ENCODE measurements at regions not wholly inside any gene's neighbourhood (a gene's known extent, or its start where the extent isn't known, plus 50 kb on each side); places are given as distances from the start of the nearest gene placed in this dataset.
"Not testable (repeated sequence)": the region's sequence is repeated elsewhere in the genome, so short reads cannot be mapped to it uniquely, and the experiment has no call there.

DNA sequence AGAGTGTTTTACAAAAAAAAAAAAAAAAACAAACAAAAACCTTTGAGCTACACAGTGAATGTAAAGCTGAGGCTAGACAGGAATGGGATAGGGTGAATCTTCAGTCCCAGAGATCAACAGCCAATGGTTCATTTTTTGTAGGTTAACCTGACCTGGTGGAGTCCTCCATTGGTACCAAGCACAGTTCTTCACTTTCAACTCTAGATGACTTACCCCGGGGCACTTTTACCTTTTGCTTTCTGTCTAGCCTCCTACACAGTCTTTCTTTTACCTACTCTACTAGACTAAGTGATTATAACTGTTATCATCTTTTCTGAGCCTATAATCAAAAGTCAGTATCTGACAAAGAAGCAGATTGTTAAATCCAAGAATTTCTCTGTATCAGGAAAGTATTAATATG, 50.9 kb downstream of the ANXA2R start:
- no peak for DNase-seq

DNA sequence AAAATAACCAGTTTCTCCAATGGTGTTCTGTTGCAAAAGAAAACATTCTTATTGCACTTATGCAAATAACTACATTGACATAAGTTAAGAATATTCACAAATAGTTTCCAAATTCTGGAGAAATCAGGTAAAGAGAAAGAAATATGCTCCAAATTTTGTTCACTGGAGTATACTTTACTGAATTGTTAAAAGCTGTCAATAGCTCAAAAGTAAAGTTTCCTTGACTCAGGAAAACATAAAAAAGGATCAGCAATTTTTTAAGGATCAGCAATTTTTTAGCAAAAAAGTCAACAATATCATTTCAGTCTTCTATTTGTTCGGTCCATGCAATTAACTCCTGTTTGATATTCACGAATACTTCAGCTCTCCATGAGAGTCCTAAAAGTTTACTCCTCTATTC, 51.6 kb downstream of the ANXA2R start:
- no peak for DNase-seq

DNA sequence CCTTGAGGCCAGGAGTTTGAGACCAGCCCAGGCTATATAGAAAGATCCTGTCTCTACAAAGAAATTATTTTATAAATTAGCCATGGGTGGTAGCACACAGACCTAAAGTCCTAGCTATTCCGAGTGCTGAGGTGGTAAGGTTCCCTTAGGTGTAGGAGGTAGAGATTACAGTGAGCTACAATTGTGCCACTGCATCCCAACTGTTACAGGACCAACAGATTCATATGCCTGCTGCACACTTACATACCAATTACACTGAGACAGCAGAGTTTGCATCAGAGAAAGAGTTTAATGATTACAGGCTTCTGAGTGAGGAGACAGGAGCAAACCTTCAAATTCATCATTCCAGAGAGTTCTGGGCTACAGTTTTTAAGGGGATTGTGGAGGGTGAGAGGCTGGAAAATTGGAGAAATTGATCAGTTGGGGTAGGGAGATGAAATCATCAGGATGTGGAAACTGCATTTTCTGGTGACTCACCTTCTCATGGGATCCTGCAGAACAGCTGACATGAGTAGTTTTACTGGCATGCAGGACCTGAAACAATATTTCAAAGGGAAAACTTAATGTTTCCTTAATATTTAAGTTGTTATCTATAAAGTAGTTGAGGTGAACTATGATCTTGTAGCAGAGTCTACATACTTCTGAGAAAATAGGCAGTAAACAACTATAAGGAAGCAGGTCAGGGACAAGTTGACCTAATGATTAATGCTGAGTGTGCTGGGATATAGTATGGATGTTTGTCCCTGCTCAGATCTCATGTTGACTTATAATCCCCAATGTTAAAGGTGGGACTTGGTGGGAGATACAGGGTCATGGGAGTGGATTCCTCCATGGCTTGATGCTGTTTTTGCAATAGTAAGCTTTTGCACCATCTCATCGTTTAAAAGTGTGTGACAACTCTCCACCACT, 54.7 kb downstream of the ANXA2R start:
- DNase-seq = no peak

DNA sequence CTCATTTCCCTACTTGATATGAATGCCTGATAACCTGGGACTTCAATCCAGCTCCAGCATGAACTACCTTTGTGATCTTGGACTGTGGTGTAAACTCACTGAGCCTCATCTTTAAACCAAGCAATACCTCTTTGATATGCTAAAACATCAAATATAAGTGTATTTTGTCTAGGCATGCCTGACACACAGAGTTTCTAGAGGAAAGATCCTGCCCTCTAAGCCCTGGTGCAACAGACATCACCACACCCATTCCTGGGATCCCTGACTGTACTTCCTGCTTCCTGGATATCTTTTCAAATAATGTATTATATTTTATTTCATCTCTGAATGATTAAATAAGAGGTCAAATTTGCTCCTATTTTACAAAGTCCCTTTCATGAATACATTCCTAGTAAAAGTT, 55.8 kb downstream of the ANXA2R start:
- no peak for DNase-seq

DNA sequence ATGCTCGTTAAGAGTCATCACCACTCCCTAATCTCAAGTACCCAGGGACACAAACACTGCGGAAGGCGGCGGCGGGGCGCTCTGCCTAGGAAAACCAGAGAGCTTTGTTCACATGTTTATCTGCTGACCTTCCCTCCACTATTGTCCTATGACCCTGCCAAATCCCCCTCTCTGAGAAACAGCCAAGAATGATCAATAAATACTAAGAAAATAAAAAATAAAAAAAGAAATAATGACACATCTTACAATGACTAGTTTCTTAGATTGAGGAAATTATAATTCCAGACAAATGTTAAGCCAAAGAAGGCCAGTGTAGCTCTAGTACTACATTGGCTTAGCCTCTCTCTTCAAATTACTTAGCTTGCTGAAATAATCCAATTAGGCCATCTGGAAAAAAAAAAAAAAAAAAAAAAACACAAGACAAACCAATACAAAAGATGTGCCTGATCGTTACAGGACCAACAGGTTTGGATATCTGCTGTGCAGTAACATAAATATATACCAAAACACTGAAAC, 58.0 kb downstream of the ANXA2R start:
- DNase-seq = no peak

DNA sequence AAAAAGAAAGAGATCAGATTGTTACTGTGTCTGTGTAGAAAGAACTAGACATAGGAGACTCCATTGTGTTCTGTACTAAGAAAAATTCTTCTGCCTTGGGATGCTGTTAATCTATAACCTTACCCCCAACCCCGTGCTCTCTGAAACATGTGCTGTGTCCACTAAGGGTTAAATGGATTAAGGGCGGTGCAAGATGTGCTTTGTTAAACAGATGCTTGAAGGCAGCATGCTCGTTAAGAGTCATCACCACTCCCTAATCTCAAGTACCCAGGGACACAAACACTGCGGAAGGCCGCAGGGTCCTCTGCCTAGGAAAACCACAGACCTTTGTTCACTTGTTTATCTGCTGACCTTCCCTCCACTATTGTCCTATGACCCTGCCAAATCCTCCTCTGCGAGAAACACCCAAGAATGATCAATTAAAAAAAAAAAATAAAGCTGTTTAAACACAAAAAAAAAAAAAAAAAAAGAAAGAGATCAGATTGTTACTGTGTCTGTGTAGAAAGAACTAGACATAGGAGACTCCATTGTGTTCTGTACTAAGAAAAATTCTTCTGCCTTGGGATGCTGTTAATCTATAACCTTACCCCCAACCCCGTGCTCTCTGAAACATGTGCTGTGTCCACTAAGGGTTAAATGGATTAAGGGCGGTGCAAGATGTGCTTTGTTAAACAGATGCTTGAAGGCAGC, 58.6 kb downstream of the ANXA2R start:
- not testable (repeated sequence) for DNase-seq

DNA sequence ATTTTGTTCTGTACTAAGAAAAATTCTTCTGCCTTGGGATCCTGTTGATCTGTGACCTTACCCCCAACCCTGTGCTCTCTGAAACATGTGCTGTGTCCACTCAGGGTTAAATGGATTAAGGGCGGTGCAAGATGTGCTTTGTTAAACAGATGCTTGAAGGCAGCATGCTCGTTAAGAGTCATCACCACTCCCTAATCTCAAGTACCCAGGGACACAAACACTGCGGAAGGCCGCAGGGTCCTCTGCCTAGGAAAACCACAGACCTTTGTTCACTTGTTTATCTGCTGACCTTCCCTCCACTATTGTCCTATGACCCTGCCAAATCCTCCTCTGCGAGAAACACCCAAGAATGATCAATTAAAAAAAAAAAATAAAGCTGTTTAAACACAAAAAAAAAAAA, 59.1 kb downstream of the ANXA2R start:
- not testable (repeated sequence) for DNase-seq

DNA sequence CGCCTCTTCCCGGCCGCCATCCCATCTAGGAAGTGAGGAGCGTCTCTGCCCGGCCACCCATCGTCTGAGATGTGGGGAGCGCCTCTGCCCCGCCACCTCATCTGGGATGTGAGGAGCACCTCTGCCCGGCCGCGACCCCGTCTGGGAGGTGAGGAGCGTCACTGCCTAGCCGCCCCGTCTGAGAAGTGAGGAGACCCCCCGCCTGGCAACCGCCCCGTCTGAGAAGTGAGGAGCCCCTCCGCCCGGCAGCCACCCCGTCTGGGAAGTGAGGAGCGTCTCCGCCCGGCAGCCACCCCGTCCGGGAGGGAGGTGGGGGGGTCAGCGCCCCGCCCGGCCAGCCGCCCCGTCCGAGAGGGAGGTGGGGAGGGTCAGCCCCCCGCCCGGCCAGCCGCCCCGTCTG, 59.7 kb downstream of the ANXA2R start:
- not testable (repeated sequence) for DNase-seq

DNA sequence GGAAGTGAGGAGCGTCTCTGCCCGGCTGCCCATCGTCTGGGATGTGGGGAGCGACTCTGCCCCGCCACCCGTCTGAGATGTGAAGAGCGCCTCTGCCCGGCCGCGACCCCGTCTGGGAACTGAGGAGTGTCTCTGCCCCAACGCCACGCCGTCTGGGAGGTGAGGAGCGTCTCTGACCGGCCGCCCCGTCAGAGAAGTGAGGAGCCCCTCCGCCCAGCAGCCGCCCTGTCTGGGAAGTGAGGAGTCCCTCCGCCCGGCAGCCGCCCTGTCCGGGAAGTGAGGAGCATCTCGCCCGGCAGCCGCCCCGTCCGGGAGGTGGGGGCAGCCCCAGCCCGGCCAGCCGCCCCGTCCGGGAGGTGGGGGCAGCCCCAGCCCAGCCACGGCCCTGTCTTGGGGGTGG, 60.9 kb downstream of the ANXA2R start:
- not testable (repeated sequence) for DNase-seq

DNA sequence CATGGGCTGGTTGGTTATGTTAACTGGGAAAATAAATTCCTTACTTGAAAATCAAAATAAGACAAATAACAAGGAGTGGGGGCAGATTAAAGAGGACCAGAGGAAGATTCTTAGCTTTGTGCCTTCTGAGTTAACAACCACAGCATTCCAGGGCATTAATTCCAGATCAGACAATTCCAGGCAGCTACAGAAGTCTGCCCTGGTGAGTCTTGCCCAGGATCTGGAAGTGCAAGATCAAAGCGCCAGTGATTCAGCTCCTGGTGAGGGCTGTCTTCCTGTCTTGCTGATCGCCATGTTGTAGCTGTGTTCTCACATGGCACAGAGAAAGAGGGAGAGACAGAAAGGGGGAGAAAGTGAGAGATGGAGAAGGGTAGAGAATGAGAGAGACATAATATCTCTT, 65.6 kb downstream of the ANXA2R start:
- DNase-seq = no peak

DNA sequence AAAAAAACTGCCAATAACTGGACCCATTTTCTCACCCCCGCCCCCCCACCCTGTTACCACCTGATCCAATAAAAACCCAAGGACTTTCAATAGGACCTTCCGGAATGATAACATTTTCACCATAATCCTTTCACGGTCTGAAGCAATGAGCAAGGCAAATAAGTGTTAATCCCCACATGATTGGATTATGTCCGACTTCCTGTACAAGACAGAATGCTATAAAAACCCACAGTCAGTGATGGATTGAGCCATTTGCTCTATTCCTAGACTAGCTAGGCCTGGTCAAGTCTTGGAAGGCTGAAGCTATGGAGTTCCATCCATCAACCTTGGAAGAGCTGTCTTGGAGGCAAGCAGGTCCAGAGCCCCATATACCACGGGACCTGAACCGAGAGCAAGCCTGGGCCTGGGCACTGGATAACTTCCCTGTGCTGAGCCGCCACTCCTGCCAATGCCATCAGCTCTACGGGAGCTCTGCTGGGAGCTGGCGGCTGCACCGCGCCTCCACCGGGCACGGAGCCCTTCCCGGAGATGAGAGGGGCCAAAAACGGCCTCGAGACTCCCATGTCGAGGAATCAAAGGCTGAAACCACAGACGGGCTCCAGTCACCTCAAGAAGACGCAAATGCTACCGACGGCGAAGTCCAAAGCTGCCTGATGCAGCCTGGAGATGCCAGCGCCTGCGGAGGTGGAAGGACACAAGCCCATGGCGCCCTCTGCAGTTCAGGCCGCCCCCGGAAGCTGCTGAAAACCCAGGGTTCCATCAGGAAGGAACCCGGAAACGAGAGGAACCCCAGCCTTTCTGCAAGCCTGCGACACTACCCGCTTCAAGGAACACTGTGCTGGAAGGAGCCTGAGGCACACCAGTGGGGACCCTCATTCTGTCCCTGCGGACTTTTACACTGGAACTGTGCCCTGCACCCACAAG, 69.2 kb downstream of the ANXA2R start:
- DNase-seq = no peak

DNA sequence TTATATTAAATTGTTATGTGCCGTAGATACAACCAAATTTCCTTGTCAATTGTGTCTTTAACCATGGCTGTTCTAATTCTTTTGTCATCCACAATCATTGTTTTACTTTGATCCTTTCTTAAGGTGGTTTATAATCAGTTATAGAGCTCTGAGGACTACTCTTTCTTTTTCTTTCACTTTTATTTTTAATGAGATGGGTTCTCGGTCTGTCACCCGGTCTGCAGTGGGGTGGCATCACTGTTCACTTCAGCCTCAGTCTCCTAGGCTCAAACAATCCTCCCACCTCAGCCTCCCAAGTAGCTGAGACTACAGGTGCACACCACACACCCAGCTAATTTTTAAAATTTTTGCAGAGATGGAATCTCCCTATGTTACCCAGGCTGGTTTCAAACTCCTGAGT, 74.2 kb downstream of the ANXA2R start:
- no peak for DNase-seq

DNA sequence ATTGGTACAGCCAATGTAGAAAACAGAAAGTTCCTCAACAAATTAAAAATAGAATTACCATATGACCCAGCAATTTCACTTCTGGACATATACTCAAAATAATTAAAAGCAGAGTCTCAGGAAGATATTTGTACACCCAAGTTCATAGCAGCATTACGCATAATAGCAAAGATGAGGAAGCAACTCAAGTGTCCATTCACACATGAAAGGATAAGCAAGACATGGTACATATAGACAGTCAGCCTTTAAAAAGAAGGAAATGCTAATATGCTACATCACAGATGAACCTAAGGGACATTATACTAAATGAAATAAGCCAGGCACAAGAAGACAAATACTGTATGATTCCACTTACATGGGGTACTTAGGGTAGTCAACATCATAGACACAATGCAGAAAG, 76.7 kb downstream of the ANXA2R start:
- no peak for DNase-seq

DNA sequence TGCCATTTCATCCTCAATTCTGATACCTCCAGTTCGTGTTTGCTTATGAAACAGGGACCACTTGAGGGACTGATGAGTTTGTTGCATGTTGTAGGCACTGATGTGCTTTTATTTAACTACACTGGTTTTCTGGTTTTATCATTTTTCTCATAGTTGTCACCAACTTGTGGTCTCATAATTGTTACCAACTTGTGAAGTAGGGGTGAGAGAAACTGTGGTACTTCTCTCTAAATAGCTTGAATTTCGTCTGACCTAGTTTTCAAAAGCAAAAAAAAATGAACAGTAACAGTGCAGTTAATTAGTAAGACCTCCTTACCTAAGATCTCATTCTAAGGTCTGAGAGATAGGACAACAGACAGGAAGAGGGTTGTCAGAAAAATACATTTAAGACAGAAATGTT, 78.0 kb downstream of the ANXA2R start:
- no peak for DNase-seq

DNA sequence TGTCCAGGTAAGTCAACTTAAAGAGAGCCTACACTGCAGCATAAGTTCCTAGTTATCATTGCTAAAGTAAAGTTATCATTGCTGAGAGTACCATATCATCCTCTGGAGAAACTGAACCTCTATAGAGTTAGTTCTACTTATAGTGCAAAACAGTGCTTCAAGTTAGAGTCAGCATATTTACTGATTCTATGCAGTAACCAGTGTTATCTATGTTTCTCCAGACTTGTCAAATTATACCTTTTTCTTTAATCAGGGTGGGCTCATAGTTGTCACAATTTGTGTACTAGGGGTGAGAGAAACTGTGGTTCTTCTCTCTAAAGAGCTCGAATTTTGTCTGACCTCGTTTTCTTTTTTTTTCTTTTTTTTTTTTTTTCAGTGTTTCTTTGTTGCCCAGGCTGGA, 79.6 kb downstream of the ANXA2R start:
- no peak for DNase-seq

DNA sequence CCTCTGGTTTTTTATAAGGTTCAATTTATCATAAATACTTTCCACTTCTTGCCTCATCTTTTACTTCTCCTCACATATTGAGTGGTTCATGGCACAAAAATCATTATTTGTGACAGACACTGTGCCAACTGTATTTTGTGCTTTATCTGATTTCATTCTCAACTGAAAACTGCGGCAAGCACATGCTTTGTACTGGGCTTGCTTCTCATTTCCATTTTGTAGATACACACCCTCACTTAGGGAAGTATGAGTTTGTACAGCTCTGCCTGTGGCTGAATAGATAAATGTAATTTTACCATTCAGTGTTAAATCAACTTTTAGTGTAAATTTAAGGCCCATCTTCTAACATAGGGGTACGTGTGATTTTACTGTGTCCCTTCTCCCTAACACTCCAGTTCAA, 83.6 kb downstream of the ANXA2R start:
- no peak for DNase-seq

DNA sequence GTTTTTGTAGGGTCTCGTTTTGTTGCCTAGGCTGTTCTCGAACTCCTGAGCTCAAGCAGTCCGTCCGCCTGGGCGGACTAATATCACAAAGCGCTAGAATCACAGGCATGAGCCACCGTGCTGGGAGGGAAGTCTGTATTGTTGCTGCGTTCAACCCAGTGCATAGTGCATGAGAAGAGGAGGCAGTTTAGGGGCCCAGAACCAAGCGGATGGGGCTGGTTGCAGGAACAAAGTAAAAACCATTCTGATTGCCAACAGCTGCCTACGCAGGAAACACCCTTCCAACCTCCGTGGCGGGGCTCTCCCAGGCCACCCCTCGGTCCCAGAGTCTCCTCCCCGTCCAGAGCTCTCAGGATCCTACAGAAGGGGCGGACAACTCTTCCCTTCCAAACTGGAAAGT, 87.1 kb downstream of the ANXA2R start:
- no peak for DNase-seq

DNA sequence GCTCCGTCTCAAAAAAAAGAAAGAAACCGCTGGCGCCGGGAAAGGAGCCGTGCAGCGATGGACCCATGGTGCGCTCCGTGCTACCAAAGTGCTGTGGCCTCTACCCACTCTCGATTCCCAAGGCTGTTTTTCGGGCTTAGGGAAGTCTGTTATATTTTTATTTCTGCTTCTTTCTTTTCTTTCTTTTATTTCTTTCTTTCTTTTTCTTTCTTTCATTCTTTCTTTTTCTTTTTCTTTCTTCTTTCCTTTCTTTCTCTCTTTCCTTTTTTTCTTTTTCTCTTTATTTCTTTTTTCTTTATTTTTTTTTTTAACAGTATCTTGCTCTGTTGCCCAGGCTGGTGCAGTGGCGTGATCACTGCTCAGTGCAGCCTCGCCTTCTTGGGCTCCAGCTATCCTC, 87.5 kb downstream of the ANXA2R start:
- DNase-seq = no peak

DNA sequence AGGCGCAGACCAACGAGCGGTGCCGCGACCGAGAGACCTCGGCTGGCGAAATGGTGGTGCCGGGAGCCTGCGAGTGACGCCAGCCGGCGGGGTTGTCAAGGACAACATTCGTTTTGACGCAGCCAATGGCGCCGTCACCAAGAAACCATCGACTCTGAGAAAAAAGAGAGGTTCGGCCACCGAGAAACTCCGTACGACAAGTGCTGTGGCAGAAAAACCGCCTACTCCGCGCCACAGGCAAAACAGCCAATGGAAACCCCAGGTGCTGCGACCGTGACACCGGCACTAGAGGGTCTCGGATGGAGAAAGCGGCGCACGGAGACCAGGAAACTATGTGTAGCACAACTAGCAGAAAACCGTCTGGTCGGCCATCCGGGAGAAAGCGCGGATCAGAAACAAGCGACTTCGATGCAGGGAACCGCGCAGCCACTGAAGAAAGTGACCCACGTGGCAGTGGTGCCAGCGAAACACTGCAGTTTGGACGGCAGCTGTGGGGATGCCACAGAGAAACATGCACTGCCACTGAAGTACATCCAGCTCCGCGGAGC, 88.8 kb downstream of the ANXA2R start:
- no peak for DNase-seq

DNA sequence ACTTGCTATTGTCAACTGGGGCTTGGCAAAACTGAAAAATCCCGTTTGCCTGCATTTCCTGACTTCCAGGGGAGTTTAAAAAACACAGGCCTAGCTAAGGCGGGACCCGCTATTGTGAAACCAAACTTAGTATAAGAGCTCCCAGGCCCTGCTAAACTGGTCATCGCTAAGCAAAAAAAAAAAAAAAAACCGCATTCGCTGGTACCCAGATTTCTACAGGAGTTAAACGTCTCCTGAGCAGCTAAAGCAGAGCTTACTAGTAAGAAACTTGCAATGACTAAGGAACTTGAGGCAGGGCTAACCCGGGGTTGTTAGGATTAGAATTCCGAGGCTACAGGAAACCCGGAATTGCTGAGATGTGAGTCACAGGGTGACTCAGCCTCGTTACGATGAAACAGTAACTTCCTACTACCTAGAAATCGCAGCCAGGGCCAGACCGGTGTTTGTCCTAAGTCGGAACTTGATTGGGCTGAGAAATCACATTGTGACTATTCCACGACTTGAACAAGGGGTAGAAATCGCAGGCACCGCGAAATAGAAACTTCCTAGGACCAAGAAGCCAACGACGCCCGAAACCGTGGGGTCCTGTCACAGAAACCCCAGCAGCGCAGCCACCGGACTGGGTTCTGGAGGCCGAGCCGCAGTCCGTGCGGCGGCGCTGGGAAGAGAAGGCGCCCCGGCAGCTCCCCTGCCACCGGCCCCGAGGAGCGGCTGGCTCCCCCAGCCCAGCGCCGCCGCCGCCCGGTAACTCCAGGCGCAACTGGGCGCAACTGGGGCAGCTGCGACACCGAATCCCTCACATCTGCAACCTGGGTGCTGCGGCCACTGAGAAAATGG, 89.4 kb downstream of the ANXA2R start:
- no peak for DNase-seq

DNA sequence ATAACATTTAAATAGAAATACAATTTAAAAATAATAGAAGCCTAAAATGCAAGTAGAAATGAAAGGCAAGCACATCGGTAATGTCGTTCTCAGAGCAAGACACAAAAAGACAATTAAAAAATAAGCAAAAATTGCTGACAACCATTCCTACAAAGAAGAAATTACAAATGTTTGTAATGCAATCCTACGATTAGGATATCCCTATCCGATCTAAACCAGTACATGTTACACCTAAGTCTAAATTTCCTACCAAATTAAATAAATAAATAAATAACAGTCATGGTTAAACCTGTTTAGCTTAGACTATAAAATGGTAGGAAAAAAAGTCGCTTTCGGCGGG, 90.0 kb downstream of the ANXA2R start:
- no peak for DNase-seq
